Glomerular visceral epithelial cell (primary cell): ENCODE measurements at regions not wholly inside any gene's neighbourhood (a gene's known extent, or its start where the extent isn't known, plus 50 kb on each side); places are given as distances from the start of the nearest gene placed in this dataset.

Experiments
- DNase-seq: peaks from one replicate; pipeline ENCODE4 v3.0.0-alpha.2; 2016; ENCODE audit errors: extremely low spot score

DNA sequence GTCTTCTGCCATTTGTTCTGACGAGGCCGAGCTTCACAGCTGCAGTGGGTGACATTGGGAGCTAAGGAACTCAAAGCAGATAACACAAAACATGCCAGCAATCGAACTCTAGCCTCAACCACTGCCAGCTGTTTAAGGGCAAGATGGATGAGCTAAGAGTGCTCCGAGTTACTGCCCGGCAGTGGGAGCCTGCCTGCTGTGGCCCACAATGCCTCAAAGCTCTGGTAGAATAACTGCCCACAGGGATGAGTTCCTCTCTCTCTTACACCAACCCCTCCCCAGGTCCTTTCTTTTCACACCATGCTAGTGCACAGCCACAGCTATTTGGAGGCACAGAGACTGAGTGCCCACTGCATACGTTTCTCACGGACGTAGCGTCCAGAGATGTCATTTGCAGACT lies 330.5 kb downstream of the FGF9 start:
- no peak for DNase-seq

GRCh38 chr13:22002893-22003292 lies 332.0 kb downstream of the FGF9 start:
- DNase-seq: no peak

DNA sequence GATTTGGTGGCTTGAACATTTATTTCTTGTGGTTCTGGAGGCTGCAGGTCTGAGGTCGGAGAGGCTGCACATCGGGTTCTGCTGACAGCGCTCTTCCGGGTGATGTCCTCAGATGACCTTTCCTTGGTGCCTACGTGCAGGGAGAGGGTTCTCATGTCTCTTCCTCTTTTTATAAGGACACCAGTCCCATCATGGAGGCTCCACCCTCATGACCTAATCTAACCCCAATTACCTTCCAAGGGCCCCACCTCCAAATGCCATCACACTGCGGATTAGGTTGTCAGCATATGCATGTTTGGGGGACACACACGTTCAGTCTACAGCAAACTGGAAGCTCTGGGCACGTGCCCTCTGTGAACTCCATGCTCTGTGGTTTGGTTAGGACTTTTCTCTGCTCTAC lies 338.6 kb downstream of the FGF9 start:
- DNase-seq: no peak

- no peak for DNase-seq
These were observed 339.1 kb downstream of the FGF9 start for GRCh38 chr13:22009937-22010336.

DNA sequence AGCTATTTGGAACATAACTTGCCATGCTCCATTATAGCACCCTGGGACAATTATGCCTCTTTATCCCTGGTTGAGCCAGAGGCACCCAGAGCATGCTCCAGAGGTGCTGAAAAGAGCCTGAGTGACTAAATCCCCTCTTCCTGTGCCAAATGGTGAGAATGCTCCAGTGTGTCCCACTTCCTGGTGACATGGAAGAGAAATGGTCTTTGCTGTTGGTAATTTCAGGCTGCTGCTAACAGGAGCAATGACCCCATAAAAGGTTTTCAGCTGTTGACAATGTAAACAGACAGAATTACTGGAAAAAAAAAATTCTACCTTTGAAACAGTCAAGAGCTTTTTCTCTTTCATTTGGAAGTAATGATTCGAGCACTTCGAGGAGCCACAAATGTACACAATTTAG lies 341.8 kb downstream of the FGF9 start:
- no peak for DNase-seq

GRCh38 chr13:22014469-22014868 lies 343.6 kb downstream of the FGF9 start:
- no peak for DNase-seq

- DNase-seq: no peak
These were observed 346.4 kb downstream of the FGF9 start for GRCh38 chr13:22017226-22017625.

DNA sequence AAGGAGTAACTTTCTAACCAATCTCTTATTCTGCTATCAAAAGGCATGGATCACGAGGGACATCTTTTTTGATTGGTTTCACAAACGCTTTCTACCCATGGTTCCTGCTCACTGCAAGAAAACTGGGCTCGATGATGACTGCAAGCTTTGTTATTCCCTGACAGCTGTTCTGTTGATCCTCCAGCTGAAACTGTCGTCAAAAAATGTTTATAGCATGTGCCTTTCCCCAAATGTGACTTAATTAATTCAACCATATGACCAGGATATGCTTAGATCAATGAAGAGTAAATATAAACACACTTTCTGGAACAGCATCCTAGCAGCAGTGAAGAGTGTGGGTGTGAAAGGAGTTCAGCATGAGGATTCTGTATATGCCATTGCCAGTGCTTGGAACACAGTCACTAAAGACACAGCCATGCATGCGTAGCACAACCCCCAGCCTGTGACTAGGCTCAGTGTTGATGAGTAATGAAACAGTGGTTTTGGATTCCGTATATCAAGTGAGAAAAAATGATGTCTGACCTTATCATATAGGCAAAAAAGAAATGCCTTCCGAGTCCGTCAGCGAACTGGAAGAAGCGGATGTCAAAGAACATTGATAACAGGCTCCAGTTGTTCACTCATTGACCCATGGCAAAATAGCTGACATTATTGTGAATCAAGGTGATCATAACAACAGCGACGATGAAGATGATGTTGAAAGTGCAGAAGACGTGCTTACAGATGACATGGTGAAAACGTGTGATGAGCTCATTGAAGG lies 347.4 kb downstream of the FGF9 start:
- no peak for DNase-seq

GRCh38 chr13:22018836-22019210 lies 347.9 kb downstream of the FGF9 start:
- no peak for DNase-seq

- no peak for DNase-seq
These were observed 353.6 kb downstream of the FGF9 start for GRCh38 chr13:22024381-22024994.

DNA sequence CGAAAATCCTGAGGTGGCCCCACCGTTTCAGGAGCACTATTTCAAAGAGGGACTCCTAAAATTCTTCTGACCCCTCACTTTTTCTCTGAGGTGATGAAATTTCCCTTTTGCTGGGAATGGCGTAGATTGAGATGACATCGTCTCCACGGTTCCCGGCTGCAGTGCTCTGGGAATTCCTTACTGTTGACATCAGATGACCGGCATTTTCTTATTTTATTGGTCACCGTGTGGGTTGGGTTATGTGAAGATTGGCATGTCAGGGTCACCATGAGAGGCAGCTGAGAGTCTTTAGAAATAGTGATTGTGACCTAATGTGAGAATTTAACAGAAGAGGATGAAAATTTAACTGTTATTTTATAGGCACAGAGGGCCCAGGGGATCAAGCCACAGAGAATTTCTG lies 356.7 kb downstream of the FGF9 start:
- DNase-seq: no peak

GRCh38 chr13:22028831-22029230 lies 358.0 kb downstream of the FGF9 start:
- DNase-seq: no peak

- DNase-seq: no peak
These were observed 359.4 kb downstream of the FGF9 start for GRCh38 chr13:22030321-22030720.

DNA sequence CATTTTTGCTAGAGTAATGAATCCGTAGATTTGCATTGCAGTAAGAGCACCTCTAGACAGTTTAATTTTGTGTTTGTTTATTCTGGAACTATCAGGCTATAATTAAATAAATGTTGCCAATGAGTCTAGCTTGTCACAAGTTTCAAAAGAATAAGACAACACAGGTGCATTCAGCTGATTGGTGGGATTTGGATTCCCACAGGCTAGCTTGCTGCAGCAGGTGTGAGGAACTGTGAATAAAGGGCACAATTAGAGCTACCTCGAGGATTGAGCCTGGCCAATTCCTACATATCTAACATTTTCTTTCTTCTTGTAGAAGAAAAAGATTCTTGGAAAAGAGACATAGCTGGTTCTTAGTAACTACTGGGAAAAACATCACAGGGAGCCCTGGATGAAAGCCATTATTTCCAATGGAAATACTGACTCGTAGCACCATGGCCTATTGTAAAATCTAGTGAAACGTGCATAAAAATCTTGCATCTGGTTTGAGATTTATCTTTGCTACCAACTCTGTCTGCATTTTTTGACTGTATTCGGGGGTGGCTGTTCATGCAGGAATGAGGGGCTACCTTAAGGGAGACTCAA lies 360.9 kb downstream of the FGF9 start:
- DNase-seq: no peak

DNA sequence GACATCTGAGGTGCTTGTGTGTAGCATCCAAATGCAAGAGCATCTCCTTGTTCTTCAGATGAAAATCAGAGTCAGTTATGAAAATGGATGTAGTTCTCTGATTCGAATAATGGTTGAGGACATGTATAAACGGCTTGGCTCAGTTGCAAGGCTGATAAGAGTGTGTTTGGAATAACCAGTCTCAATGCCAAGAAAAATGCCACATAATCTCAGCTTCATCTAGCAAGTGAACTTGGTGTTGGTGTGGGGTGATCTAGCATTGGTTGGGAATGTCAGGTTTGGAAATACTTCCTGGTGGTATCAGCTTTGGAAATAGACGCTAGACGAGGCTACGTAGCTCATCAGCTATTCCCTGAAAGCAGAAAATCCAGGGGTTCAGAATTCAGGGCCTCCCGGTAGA lies 362.0 kb downstream of the FGF9 start:
- no peak for DNase-seq

DNA sequence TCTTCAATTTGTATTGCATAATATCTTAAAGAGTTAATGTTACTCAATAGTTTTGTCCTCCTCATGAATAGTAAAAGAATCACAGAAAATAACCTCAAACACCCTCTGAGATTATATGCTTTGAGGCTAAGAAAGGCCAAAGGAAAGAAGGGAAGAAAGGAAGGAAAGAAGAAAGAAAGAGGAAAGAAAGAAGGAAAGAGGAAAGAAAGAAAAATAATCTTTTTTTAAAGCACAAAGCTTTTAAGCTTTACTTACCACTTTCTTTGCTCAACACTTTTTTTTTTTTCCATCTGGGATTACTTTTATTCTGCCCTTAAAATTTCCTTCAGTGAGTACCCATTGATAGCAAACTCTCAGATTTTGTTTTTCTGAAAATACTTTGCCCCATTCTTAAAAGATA lies 369.1 kb downstream of the FGF9 start:
- DNase-seq: no peak

DNA sequence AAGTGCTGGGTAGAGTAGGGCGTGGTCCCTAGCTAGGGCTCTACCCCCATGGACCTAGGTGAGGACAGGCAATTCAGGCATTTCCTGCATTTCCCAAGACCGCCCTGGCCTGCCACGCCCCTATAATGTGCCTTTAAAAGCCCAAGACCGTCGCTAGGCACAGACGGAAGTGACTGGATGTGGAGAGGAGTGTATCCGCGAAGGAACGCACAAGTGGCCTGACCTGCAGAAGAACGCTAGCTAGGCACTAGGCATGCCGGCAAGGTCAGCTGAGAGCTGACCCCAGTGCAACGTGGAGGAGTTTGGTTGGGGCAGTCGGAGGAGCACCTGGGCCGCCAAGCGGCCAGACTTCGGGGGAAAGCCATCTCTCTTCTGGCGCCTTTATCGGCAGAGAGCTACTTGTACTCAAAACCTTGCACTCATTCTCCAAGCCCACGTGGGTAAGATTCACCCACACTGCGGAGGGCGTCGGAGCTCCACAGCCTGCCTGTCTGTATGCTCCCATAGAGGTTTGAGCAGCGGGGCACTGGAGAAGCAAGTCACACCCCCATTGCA lies 370.0 kb downstream of the FGF9 start:
- no peak for DNase-seq

GRCh38 chr13:22041741-22042140 lies 370.9 kb downstream of the FGF9 start:
- no peak for DNase-seq

GRCh38 chr13:22047082-22047784 lies 376.4 kb downstream of the FGF9 start:
- DNase-seq: no peak

GRCh38 chr13:22047785-22048104 lies 376.9 kb downstream of the FGF9 start:
- DNase-seq: no peak

- no peak for DNase-seq
These were observed 378.5 kb downstream of the FGF9 start for GRCh38 chr13:22049384-22049783.

GRCh38 chr13:22050951-22051563 lies 380.2 kb downstream of the FGF9 start:
- no peak for DNase-seq
